ENCODE measurements at regions not wholly inside any gene's neighbourhood (a gene's known extent, or its start where the extent isn't known, plus 50 kb on each side); places are given as distances from the start of the nearest gene placed in this dataset.

DNA sequence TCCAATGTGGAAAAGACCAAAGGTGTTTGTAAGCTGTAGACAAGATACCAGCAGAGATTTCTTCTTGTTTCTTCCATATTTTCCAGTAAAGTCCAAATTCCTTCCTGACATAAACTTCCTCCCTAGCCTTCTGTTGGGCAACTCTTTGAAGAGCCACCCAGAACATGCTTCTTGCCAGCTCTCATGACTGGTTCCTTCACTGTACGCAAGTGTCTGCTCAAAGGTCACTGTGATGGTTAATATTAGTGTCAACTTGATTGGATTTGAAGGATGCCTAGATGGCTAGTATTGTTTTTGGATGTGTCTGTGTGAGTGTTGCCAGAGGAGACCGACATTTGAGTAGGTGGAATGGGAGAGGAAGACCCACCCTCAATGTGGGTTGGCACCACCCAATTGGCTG is 416.6 kb upstream of the RUNX1 start:
- TF ChIP-seq ZNF530 (tag by site-specific recombination; IDR thresholded peaks at IDR 0.05; ENCODE audit: low read depth), result no peak
- no peak for TF ChIP-seq ZNF324 (tag by site-specific recombination; IDR thresholded peaks at IDR 0.05)
- no peak for TF ChIP-seq CTCF (tag by site-specific recombination; IDR thresholded peaks at IDR 0.05)
- TF ChIP-seq ZNF302 (tag by site-specific recombination; IDR thresholded peaks at IDR 0.05; ENCODE audit: low read depth), result no peak
- TF ChIP-seq TCF7L2 (IDR thresholded peaks at IDR 0.05; ENCODE audit: borderline replicate concordance, low read depth, low read length), result no peak
- no peak for TF ChIP-seq YY1 (tag by site-specific recombination; IDR thresholded peaks at IDR 0.05)
- TF ChIP-seq ZSCAN30 (tag by site-specific recombination; IDR thresholded peaks at IDR 0.05), result no peak
- TF ChIP-seq, protein P1, sequence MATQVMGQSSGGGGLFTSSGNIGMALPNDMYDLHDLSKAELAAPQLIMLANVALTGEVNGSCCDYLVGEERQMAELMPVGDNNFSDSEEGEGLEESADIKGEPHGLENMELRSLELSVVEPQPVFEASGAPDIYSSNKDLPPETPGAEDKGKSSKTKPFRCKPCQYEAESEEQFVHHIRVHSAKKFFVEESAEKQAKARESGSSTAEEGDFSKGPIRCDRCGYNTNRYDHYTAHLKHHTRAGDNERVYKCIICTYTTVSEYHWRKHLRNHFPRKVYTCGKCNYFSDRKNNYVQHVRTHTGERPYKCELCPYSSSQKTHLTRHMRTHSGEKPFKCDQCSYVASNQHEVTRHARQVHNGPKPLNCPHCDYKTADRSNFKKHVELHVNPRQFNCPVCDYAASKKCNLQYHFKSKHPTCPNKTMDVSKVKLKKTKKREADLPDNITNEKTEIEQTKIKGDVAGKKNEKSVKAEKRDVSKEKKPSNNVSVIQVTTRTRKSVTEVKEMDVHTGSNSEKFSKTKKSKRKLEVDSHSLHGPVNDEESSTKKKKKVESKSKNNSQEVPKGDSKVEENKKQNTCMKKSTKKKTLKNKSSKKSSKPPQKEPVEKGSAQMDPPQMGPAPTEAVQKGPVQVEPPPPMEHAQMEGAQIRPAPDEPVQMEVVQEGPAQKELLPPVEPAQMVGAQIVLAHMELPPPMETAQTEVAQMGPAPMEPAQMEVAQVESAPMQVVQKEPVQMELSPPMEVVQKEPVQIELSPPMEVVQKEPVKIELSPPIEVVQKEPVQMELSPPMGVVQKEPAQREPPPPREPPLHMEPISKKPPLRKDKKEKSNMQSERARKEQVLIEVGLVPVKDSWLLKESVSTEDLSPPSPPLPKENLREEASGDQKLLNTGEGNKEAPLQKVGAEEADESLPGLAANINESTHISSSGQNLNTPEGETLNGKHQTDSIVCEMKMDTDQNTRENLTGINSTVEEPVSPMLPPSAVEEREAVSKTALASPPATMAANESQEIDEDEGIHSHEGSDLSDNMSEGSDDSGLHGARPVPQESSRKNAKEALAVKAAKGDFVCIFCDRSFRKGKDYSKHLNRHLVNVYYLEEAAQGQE (tag by site-specific recombination; IDR thresholded peaks at IDR 0.05), result no peak
- no peak for TF ChIP-seq MYNN (tag by site-specific recombination; IDR thresholded peaks at IDR 0.05; ENCODE audit: borderline replicate concordance)
- no peak for TF ChIP-seq ZNF221 (tag by site-specific recombination; IDR thresholded peaks at IDR 0.05; ENCODE audit: borderline replicate concordance)
- TF ChIP-seq HOXA7 (CRISPR knock-in tag; IDR thresholded peaks at IDR 0.05; ENCODE audit: borderline replicate concordance), result no peak
- TF ChIP-seq ZBTB48 (tag by site-specific recombination; IDR thresholded peaks at IDR 0.05), result no peak
- no peak for TF ChIP-seq PBX3 (CRISPR knock-in tag; IDR thresholded peaks at IDR 0.05)

Measured in HEK293 (cell line).